Gastroesophageal sphincter (tissue), 4 donors: ENCODE measurements at regions not wholly inside any gene's neighbourhood (a gene's known extent, or its start where the extent isn't known, plus 50 kb on each side); places are given as distances from the start of the nearest gene placed in this dataset.

ENCODE experiments used
- ATAC-seq: fragments of 150-250 bp; one replicate; pipeline ENCODE4 v1.9.1; 2016; ENCODE audit warnings: mild to moderate bottlenecking, moderate library complexity
- H3K27ac ChIP-seq, 4 donors: fragments of 200-600 bp; sonication (generic) in 3 of 4; 1 replicate in 3 of 4; 2 replicates in 1 of 4; pipeline ENCODE4 v1.5.1; 2016 to 2019
- H3K27me3 ChIP-seq: fragments of 200-600 bp; sonication (generic); one replicate; pipeline ENCODE4 v1.5.1; 2019
- H3K36me3 ChIP-seq, 2 donors: fragments of 200-600 bp; sonication (generic); one replicate each; pipeline ENCODE4 v1.5.1; 2019; ENCODE audit warnings: control low read depth in 1 of 2
- H3K4me1 ChIP-seq, 3 donors: fragments of 200-600 bp; sonication (generic); 1 replicate in 2 of 3; 2 replicates in 1 of 3; pipeline ENCODE4 v1.5.1; 2016 to 2019; ENCODE audit warnings: control low read depth in 2 of 3
- H3K4me3 ChIP-seq, 2 donors: fragments of 200-600 bp; sonication (generic); one replicate each; pipeline ENCODE4 v1.5.1; 2019; ENCODE audit warnings: mild to moderate bottlenecking in 1 of 2, moderate library complexity in 1 of 2
- H3K9me3 ChIP-seq, 3 donors: fragments of 200-600 bp; sonication (generic); one replicate each; pipeline ENCODE4 v1.5.1; 2017 to 2019; ENCODE audit warnings: control low read depth in 2 of 3
- EP300 ChIP-seq: sonication (generic); formaldehyde crosslinking; IDR thresholded peaks from one replicate; pipeline ENCODE4 v1.6.1; 2017; ENCODE audit warnings: antibody characterized with exemption, mild to moderate bottlenecking
- POLR2A ChIP-seq, 2 donors: fragments of 450-650 bp; IDR thresholded peaks; one replicate each; pipeline ENCODE4 v1.6.1; 2017; ENCODE audit warnings: antibody characterized with exemption in 2 of 2, mild to moderate bottlenecking in 2 of 2, moderate library complexity in 1 of 2
- POLR2AphosphoS5 ChIP-seq: sonication (generic); formaldehyde crosslinking; IDR thresholded peaks from one replicate; pipeline ENCODE4 v1.6.1; 2017; ENCODE audit warnings: antibody characterized with exemption
- WGBS, 2 donors: methylation state at CpG; one replicate each; pipeline ENCODE4 v1.1.5; 2018; ENCODE audit warnings: low coverage in 1 of 2; 5-methylcytosine and 5-hydroxymethylcytosine counted together
- TF ChIP-seq, protein P1 (sequence below), 4 experiments: fragments of 200-600 bp in 2 of 4; fragments of 450-650 bp in 2 of 4; sonication (generic) in 1 of 4; IDR thresholded peaks; one replicate each; pipeline ENCODE4 v1.5.1; 2017 to 2019; ENCODE audit warnings: antibody characterized with exemption in 4 of 4, mild to moderate bottlenecking in 2 of 4, moderate library complexity in 2 of 4

DNA sequence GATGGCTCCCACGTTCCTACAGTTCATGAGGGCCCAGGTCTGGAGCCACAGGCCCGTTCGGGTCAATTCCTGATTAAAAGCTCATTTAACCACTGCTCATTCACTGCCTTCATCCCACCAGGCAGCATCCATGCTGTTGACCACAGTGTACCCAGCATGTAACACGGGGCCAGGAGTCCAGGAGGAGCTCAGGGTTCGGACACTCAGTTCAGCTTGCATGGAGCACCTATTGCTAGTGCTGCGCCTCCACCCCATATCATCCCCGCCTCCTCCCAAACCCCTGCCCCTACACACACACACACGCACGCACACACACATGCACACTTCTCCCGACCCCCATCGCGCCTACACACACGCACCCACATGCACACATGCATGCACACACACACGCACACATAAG, 72.9 kb upstream of the SNTG2 start:
- no peak overlapping the region for H3K4me3 ChIP-seq
- peaks cover 32% of the 10 kb centered on the region for H3K27me3 ChIP-seq
- H3K4me1 ChIP-seq, result no peaks in the 10 kb centered on the region
- H3K9me3 ChIP-seq, result no peaks in the 10 kb centered on the region
- H3K36me3 ChIP-seq, result no peaks in the 10 kb centered on the region
- no peak overlapping the region for H3K27ac ChIP-seq
- 90 to 96% methylated on average over 7 to 9 of the region's 14 CpGs for WGBS, 2 donors
- no peak for ATAC-seq
- TF ChIP-seq POLR2AphosphoS5 (no peak), POLR2A (IDR thresholded peaks at IDR 0.05) (no peak), EP300 (no peak)
- TF ChIP-seq, protein P1, sequence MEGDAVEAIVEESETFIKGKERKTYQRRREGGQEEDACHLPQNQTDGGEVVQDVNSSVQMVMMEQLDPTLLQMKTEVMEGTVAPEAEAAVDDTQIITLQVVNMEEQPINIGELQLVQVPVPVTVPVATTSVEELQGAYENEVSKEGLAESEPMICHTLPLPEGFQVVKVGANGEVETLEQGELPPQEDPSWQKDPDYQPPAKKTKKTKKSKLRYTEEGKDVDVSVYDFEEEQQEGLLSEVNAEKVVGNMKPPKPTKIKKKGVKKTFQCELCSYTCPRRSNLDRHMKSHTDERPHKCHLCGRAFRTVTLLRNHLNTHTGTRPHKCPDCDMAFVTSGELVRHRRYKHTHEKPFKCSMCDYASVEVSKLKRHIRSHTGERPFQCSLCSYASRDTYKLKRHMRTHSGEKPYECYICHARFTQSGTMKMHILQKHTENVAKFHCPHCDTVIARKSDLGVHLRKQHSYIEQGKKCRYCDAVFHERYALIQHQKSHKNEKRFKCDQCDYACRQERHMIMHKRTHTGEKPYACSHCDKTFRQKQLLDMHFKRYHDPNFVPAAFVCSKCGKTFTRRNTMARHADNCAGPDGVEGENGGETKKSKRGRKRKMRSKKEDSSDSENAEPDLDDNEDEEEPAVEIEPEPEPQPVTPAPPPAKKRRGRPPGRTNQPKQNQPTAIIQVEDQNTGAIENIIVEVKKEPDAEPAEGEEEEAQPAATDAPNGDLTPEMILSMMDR (IDR thresholded peaks at IDR 0.05), result no peak

DNA sequence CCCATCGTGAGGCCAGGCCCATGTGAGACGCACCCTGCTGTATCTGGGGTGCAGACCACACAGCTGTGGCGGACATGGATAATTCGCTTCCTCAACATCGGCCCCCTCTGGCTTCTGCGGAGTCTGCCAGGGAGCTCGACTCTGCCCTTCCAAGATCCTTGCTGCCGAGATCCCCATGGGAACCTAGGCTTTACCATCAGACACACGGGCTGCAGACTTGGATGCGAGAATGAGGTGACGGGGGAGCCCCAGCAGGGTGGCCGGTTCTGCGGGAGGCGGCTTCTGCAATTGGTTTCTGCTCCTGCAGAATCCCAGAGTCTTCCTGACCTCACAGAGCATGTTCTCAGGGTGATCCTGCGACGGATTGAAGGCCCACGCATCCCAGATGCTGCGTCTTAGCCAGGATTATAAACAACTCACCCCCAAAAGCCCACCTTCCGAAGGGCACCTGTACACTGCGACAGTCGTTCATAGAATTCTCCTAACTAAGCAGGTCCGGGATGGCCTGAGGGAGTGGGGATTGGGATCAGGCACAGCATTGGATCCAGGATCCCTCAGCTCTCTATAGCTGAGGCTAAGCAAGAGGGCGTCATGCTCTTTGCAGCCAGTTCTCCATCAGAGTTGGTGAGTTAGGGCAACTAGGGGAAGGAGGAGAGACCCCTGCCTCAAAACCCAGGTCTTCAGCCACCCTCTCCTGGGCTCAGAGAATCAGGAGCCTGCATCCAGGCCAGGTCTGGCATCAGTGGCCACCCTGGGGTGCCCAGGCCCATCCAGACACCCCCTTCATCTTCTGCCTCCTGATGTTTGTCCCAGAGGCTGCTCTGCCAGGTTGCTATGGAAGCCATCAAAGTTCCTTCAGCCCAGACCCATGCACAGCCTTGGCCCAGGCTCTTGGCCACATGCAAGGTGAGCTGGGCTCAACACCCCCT, 74.7 kb upstream of the SNTG2 start:
- Histone ChIP-seq H3K27me3 (peaks cover 33% of the 10 kb centered on the region), H3K27ac (no peak overlapping the region), H3K9me3 (no peaks in the 10 kb centered on the region), H3K4me1 (no peaks in the 10 kb centered on the region), H3K36me3 (no peaks in the 10 kb centered on the region), H3K4me3 (no peak overlapping the region)
- TF ChIP-seq, protein P1 (IDR thresholded peaks at IDR 0.05), result no peak
- TF ChIP-seq POLR2A (IDR thresholded peaks at IDR 0.05) (no peak), POLR2AphosphoS5 (no peak), EP300 (no peak)
- no peak for ATAC-seq
- WGBS, 2 donors, result 79 to 96% methylated on average over 5 to 16 of the region's 23 CpGs

DNA sequence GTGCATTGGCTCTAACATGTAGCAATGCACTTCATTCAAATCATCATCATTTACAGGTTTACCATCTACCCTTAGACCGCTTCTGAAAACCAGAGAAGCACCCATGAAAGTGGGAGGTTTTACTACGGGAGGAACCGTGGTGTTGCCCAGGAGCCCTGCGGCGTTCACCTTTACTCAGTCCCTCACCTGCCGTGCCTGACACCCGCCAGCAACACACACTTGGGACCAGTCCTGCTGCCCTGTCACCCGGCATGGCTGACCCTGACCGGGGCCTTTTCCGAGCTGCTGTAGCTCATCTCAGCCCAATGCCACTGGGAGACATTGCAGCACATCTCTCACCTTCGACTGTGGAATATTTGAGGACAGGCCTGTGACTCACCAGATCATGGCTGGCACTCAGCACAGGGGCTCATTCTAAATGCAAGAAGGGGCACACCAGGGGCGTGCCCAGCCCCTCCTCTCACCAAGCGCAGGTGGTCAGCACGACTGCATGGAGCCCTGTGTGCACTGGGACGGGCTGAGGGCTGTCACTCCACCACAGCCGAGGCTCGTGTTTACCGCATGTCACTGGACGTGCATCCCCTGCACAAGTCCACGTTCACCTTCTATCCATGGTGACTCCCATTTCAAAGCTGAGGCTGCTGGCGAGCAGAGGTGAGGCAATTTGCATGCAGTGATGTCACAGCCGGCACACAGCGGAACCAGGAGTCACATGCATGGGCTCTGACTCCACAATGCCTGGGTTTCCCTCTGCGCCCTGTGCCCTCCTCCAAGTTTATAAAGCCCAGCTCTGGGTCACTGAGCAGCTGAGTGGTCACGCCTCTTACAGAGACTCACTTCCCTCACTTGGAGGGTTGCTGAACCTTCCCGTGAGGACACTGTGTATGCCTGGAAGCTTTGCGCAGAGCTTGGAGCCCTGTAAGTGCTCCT, 76.7 kb upstream of the SNTG2 start:
- Histone ChIP-seq H3K27me3 (peaks cover 38% of the 10 kb centered on the region), H3K9me3 (no peaks in the 10 kb centered on the region), H3K36me3 (no peaks in the 10 kb centered on the region), H3K27ac (no peak overlapping the region), H3K4me1 (no peaks in the 10 kb centered on the region), H3K4me3 (no peak overlapping the region)
- WGBS, 2 donors, result 80 to 89% methylated on average over 2 to 11 of the region's 27 CpGs
- no peak for TF ChIP-seq POLR2AphosphoS5
- TF ChIP-seq, protein P1 (IDR thresholded peaks at IDR 0.05), result no peak
- TF ChIP-seq EP300, result no peak
- TF ChIP-seq POLR2A (IDR thresholded peaks at IDR 0.05), result no peak
- no peak for ATAC-seq

DNA sequence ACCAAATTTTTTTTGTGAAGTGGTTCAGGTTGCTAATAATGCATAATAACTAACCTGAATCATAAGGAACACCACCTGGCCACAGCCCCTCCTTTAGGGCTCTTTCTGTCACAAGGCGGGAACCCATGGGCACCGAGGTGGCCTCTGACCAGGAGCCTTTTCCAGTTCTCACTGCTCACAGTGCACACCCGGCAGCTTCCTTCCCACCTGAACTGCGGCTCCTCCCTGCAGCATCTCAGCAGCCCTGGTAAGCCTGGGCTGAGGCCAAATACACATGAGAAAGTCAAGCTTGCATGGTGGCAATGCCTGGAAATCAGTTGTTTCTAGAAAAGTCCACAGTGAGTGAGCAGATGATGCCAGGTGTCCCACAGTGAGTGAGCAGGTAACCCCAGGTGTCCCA, 77.6 kb upstream of the SNTG2 start:
- TF ChIP-seq, protein P1 (IDR thresholded peaks at IDR 0.05), result no peak
- TF ChIP-seq POLR2A (IDR thresholded peaks at IDR 0.05), result no peak
- no peak for TF ChIP-seq EP300
- TF ChIP-seq POLR2AphosphoS5, result no peak
- 92% methylated on average over 4 of the region's 4 CpGs; no CpG with 5 or more reads in 1 of the 2 donors for WGBS, 2 donors
- ATAC-seq, result no peak

More for the DNA sequence above, 77.6 kb upstream of the SNTG2 start:
- Histone ChIP-seq H3K36me3 (no peaks in the 10 kb centered on the region), H3K27me3 (peaks cover 36% of the 10 kb centered on the region), H3K9me3 (no peaks in the 10 kb centered on the region), H3K4me1 (no peaks in the 10 kb centered on the region), H3K4me3 (no peak overlapping the region), H3K27ac (no peak overlapping the region)
